Lung microvascular endothelial cell (primary cell): ENCODE measurements at regions not wholly inside any gene's neighbourhood (a gene's known extent, or its start where the extent isn't known, plus 50 kb on each side); places are given as distances from the start of the nearest gene placed in this dataset.
"Not testable (repeated sequence)": the region's sequence is repeated elsewhere in the genome, so short reads cannot be mapped to it uniquely, and the experiment has no call there.

Source experiments
- DNase-seq, 2 donors: peaks; one replicate each; pipeline versions ENCODE4 v3.0.0 to v3.0.0-alpha.2; 2010; ENCODE audit warnings: low read depth in 2 of 2

GRCh38 chr7:54897891-54898290 is 120.9 kb upstream of the EGFR start:
- no peak for DNase-seq

GRCh38 chr7:54898659-54899340 is 120.0 kb upstream of the EGFR start:
- DNase-seq: no peak

GRCh38 chr7:54901840-54902239 is 117.0 kb upstream of the EGFR start:
- no peak for DNase-seq

- DNase-seq: no peak
Observed at GRCh38 chr7:54904130-54904529, 114.7 kb upstream of the EGFR start.

GRCh38 chr7:54904986-54905385 is 113.8 kb upstream of the EGFR start:
- no peak for DNase-seq

GRCh38 chr7:54906963-54907362 is 111.9 kb upstream of the EGFR start:
- no peak for DNase-seq

GRCh38 chr7:54907981-54908380 is 110.8 kb upstream of the EGFR start:
- no peak for DNase-seq

- no peak for DNase-seq
Observed at GRCh38 chr7:54908760-54909438, 109.9 kb upstream of the EGFR start.

GRCh38 chr7:54915870-54916598 is 102.8 kb upstream of the EGFR start:
- DNase-seq: no peak

GRCh38 chr7:54917613-54918391 is 101.0 kb upstream of the EGFR start:
- no peak for DNase-seq

GRCh38 chr7:54921116-54921515 is 97.7 kb upstream of the EGFR start:
- no peak for DNase-seq

GRCh38 chr7:54931532-54931931 is 87.3 kb upstream of the EGFR start:
- DNase-seq: no peak

GRCh38 chr7:54932818-54933543 is 85.8 kb upstream of the EGFR start:
- DNase-seq: peak; percentile 6 to 20

- DNase-seq: no peak
Observed at GRCh38 chr7:54933643-54934042, 85.2 kb upstream of the EGFR start.

GRCh38 chr7:54940748-54941147 is 78.1 kb upstream of the EGFR start:
- DNase-seq: no peak

- no peak for DNase-seq
Observed at GRCh38 chr7:54944179-54944578, 74.6 kb upstream of the EGFR start.

- DNase-seq: no peak
Observed at GRCh38 chr7:54946271-54946670, 72.5 kb upstream of the EGFR start.

GRCh38 chr7:54946764-54947163 is 72.1 kb upstream of the EGFR start:
- DNase-seq: no peak

- DNase-seq: no peak
Observed at GRCh38 chr7:54947266-54947665, 71.6 kb upstream of the EGFR start.

GRCh38 chr7:54949514-54949913 is 69.3 kb upstream of the EGFR start:
- not testable (repeated sequence) for DNase-seq

GRCh38 chr7:54955296-54955695 is 63.5 kb upstream of the EGFR start:
- DNase-seq: no peak
